ENCODE measurements at regions not wholly inside any gene's neighbourhood (a gene's known extent, or its start where the extent isn't known, plus 50 kb on each side); places are given as distances from the start of the nearest gene placed in this dataset.

DNA sequence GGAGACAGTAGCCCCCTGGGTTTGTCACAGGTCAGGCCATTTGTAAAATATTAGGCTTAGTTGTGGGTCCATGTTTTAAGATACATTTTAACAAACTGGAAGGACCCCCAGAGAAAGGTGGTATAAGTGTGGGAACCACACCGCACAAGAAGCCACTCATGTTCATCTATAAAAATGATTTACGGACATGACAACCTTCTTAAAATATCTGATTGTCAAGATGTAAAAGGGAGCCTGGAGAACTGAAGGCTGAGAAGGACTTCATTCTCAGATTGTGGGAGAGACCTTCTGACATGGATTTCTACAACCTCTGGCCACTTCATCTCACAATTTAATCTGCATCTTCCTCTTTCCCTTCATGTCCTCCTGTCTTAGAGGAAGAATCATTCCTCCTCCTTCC is 102.4 kb downstream of the VCPKMT start:
- Histone ChIP-seq H3K9ac (ENCODE audit: insufficient read length) (no peak overlapping the region), H3K4me3 (no peak overlapping the region), H3K27ac (no peak overlapping the region), H3K36me3 (ENCODE audit: insufficient read depth, low read length) (no peaks in the 10 kb centered on the region), H3K9me3 (ENCODE audit: low read depth, low read length) (no peaks in the 10 kb centered on the region)
- TF ChIP-seq FOXP2 (optimal IDR thresholded peaks at IDR 0.05; ENCODE audit: control extremely low read depth, extremely low read length, insufficient read depth) (no peak), EZH2 (IDR thresholded peaks at IDR 0.05) (no peak), POLR2AphosphoS5 (IDR thresholded peaks at IDR 0.05; ENCODE audit: borderline replicate concordance, low read depth, low read length) (no peak)
- no peak for DNase-seq (ENCODE audit: low read depth, low spot score)

DNA sequence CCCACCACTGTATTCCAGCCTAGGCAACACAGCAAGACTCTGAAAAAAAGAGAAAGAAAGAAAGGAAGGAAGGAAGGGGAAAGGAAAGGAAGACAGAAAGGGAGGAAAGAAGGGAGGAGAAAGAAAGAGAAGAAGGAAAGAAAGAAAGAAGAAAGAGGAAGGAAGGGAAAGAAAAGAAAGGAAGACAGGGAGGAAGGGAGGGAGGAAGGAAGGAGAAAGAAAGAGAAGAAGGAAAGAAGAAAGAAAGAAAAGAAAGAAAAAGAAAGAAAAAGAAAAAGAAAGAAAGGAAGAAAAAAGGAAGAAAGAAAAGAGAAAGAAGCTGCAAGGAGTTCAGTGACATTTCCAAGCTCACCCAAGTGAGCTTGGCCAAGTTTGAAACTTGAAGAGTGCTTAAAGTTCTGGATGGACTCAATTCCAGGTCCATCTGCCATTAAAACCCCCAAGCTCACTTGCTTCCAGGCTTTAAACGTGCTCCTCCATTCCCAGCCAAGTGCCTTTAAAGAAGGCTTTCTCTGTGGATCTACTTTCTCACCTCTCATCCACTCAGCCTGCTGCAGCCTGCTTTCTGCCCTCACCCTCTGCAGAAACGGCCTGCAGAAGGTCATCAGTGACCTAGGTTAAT is 101.5 kb downstream of the VCPKMT start:
- Histone ChIP-seq H3K4me3 (no peak overlapping the region), H3K27ac (no peak overlapping the region), H3K36me3 (ENCODE audit: insufficient read depth, low read length) (no peaks in the 10 kb centered on the region), H3K9me3 (ENCODE audit: low read depth, low read length) (no peaks in the 10 kb centered on the region), H3K9ac (ENCODE audit: insufficient read length) (no peak overlapping the region)
- DNase-seq (ENCODE audit: low read depth, low spot score), result no peak
- no peak for TF ChIP-seq EZH2 (IDR thresholded peaks at IDR 0.05)
- no peak for TF ChIP-seq FOXP2 (optimal IDR thresholded peaks at IDR 0.05; ENCODE audit: control extremely low read depth, extremely low read length, insufficient read depth)
- TF ChIP-seq POLR2AphosphoS5 (IDR thresholded peaks at IDR 0.05; ENCODE audit: borderline replicate concordance, low read depth, low read length), result no peak

DNA sequence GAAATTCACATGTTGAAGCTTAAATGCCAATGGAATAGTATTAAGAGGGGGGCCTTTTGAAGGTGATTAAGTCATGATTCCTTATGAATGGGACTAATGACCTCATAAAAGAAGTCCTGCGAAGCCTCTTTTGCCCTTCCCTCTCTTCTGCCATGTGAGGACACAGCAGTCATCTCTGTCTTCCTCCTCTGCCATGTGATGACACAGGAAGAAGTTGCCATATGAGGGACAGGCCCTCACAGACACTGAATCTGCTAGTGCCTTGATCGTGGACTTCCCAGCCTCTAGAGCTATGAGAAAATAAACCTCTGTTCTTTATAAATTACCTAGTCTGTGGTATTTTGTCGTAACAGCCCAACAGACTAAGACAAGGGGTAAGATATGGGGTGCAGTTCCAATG is 100.7 kb downstream of the VCPKMT start:
- no peak overlapping the region for H3K4me3 ChIP-seq
- H3K27ac ChIP-seq, result no peak overlapping the region
- H3K9ac ChIP-seq (ENCODE audit: insufficient read length), result no peak overlapping the region
- no peak for DNase-seq (ENCODE audit: low read depth, low spot score)
- no peaks in the 10 kb centered on the region for H3K9me3 ChIP-seq (ENCODE audit: low read depth, low read length)
- TF ChIP-seq FOXP2 (optimal IDR thresholded peaks at IDR 0.05; ENCODE audit: control extremely low read depth, extremely low read length, insufficient read depth) (no peak), POLR2AphosphoS5 (IDR thresholded peaks at IDR 0.05; ENCODE audit: borderline replicate concordance, low read depth, low read length) (no peak), EZH2 (IDR thresholded peaks at IDR 0.05) (no peak)
- H3K36me3 ChIP-seq (ENCODE audit: insufficient read depth, low read length), result no peaks in the 10 kb centered on the region

DNA sequence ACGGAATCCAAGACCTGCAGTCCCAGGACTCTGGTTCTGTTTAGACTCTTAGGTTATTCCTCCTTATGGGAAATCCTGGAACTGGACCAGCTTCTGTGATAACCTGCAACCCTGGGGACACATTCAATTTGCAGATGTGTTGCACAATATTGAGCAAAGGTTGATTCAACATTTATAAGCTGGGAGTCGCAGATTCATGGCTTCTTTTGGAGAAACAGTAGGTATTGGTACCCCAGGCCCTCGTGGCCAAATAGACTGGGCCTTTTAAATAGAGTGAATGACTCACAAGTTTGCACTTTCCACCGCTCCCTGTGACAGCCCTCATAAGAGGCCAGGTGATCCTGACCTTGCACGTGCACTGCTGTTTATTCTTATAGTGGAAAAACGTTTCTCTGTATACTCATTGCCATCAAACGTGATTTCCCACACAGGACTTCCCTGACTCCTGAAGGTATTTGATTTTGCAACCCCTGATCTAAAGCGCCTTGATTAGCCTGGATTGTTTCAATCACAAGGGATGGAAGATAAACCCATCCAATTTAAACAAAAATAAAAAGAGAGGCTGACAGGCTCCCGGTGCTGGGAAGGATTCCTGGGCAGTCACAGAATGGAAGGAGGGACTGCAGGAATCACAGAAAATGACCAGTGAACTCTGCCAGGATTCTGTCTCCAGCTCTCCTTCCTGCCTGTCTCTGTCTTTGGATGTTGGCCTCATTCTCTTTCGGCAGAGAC is 98.0 kb downstream of the VCPKMT start:
- Histone ChIP-seq H3K27ac (no peak overlapping the region), H3K4me3 (no peak overlapping the region), H3K9ac (ENCODE audit: insufficient read length) (no peak overlapping the region), H3K9me3 (ENCODE audit: low read depth, low read length) (no peaks in the 10 kb centered on the region), H3K36me3 (ENCODE audit: insufficient read depth, low read length) (no peaks in the 10 kb centered on the region)
- TF ChIP-seq EZH2 (IDR thresholded peaks at IDR 0.05) (no peak), FOXP2 (optimal IDR thresholded peaks at IDR 0.05; ENCODE audit: control extremely low read depth, extremely low read length, insufficient read depth) (no peak), POLR2AphosphoS5 (IDR thresholded peaks at IDR 0.05; ENCODE audit: borderline replicate concordance, low read depth, low read length) (no peak)
- DNase-seq (ENCODE audit: low read depth, low spot score), result no peak

DNA sequence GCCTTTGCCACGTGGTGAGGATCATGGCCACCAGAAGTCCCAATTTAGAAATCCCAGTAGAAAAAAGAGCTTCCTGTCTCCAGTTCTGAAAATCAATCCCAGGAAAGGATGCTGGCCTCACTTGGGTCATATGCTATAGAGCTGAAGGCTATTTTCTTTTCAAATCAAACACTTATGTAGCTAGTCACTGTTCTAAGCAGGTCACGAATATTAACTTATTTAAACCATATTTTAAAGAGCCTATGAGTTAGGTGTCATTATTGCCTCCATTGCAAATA is 97.5 kb downstream of the VCPKMT start:
- DNase-seq (ENCODE audit: low read depth, low spot score), result no peak
- Histone ChIP-seq H3K36me3 (ENCODE audit: insufficient read depth, low read length) (no peaks in the 10 kb centered on the region), H3K9me3 (ENCODE audit: low read depth, low read length) (no peaks in the 10 kb centered on the region), H3K27ac (no peak overlapping the region), H3K4me3 (no peak overlapping the region), H3K9ac (ENCODE audit: insufficient read length) (no peak overlapping the region)
- TF ChIP-seq POLR2AphosphoS5 (IDR thresholded peaks at IDR 0.05; ENCODE audit: borderline replicate concordance, low read depth, low read length) (no peak), FOXP2 (optimal IDR thresholded peaks at IDR 0.05; ENCODE audit: control extremely low read depth, extremely low read length, insufficient read depth) (no peak), EZH2 (IDR thresholded peaks at IDR 0.05) (no peak)

DNA sequence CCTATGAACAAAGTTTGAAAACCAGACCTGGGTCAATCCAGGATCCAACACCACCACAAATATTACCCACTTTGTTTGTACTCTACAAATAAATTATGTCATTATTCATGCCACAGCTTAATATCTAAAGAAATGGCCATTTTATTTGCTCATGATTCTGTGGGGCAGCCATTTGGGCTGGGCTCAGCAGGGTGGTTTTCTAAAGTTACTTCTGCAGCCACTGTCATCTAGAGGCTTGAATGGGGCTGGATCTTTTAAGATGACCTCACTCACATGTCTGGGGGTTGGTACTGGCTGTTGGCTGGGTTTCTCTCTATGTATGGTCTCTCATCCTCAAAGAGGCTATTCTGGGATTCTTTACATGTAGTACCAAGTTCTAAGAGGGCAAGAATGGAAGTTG is 96.2 kb downstream of the VCPKMT start:
- H3K36me3 ChIP-seq (ENCODE audit: insufficient read depth, low read length), result no peaks in the 10 kb centered on the region
- H3K4me3 ChIP-seq, result no peak overlapping the region
- no peaks in the 10 kb centered on the region for H3K9me3 ChIP-seq (ENCODE audit: low read depth, low read length)
- H3K27ac ChIP-seq, result no peak overlapping the region
- no peak overlapping the region for H3K9ac ChIP-seq (ENCODE audit: insufficient read length)
- TF ChIP-seq POLR2AphosphoS5 (IDR thresholded peaks at IDR 0.05; ENCODE audit: borderline replicate concordance, low read depth, low read length) (no peak), FOXP2 (optimal IDR thresholded peaks at IDR 0.05; ENCODE audit: control extremely low read depth, extremely low read length, insufficient read depth) (no peak), EZH2 (IDR thresholded peaks at IDR 0.05) (no peak)
- DNase-seq (ENCODE audit: low read depth, low spot score), result no peak

DNA sequence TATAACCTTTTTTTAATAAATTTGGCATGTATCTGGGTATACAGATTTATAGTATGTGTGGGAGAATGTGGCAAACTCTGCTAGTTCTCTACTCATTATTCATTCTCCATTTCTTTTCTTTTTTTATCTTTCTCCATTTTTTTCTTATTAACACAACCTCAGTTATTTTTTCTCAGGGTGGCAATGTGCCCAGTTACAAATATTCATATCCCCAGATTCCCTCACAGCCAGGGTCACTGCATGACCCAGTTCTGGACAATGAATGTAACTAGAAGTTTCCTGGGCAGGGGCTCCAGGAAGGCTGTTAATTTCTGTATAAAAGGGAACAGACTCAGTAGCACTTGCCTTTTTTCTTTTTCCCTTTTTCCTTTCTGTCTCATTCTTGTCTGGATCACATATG is 95.6 kb downstream of the VCPKMT start:
- Histone ChIP-seq H3K9me3 (ENCODE audit: low read depth, low read length) (no peaks in the 10 kb centered on the region), H3K36me3 (ENCODE audit: insufficient read depth, low read length) (no peaks in the 10 kb centered on the region), H3K27ac (no peak overlapping the region), H3K4me3 (no peak overlapping the region), H3K9ac (ENCODE audit: insufficient read length) (no peak overlapping the region)
- TF ChIP-seq EZH2 (IDR thresholded peaks at IDR 0.05) (no peak), FOXP2 (optimal IDR thresholded peaks at IDR 0.05; ENCODE audit: control extremely low read depth, extremely low read length, insufficient read depth) (no peak), POLR2AphosphoS5 (IDR thresholded peaks at IDR 0.05; ENCODE audit: borderline replicate concordance, low read depth, low read length) (no peak)
- no peak for DNase-seq (ENCODE audit: low read depth, low spot score)

DNA sequence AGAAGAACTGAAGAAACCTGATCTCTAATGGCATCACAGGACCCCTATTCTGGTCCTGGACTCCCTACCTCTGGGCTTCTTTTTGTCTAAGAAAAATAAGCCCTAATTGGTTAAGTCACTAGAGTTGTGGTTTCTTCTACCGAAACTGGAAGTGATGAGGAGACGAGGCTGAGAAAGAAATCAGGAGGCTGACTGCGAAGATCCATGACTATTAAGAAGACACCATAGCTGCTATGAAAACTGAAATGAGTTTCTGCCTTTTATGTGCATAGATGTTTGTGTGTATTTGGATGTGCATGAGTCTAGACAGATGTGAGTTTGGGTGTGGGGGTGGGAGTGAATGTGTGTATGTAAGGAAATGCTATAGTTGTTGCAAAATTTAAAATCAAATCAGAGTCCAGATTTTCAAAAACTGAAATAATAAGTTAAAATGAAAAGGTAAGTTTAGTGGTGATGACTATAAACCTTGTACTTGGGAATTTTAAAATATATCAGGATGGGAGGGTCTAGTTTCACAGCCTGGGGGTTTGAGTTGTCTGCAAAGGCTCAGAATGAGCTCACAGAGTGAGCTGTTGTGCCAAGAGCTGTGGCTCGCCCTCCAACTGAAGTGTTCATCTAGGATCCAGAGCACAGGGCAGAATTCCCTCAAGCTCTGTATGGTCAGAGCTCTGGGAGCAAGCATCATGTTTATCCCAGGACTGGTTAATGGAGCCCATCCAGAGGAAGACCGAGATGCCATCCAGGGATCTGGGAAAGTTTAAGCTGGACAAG is 94.9 kb downstream of the VCPKMT start:
- Histone ChIP-seq H3K36me3 (ENCODE audit: insufficient read depth, low read length) (no peaks in the 10 kb centered on the region), H3K9me3 (ENCODE audit: low read depth, low read length) (no peaks in the 10 kb centered on the region), H3K4me3 (no peak overlapping the region), H3K27ac (no peak overlapping the region), H3K9ac (ENCODE audit: insufficient read length) (no peak overlapping the region)
- TF ChIP-seq POLR2AphosphoS5 (IDR thresholded peaks at IDR 0.05; ENCODE audit: borderline replicate concordance, low read depth, low read length) (no peak), EZH2 (IDR thresholded peaks at IDR 0.05) (no peak), FOXP2 (optimal IDR thresholded peaks at IDR 0.05; ENCODE audit: control extremely low read depth, extremely low read length, insufficient read depth) (no peak)
- no peak for DNase-seq (ENCODE audit: low read depth, low spot score)

Measured in SK-N-MC (cell line).